CD4-positive, CD25-positive, alpha-beta regulatory T cell (primary cell): ENCODE measurements at regions not wholly inside any gene's neighbourhood (a gene's known extent, or its start where the extent isn't known, plus 50 kb on each side); places are given as distances from the start of the nearest gene placed in this dataset.

Source experiments
- ATAC-seq, 2 donors: fragments of 150-1000 bp; cut with Tn5 transposase; one replicate each; pipeline ENCODE4 v1.10.0; 2021; ENCODE audit warnings: low read depth in 2 of 2, moderate number of reproducible peaks in 2 of 2, moderate library complexity in 1 of 2
- DNase-seq, 3 donors: peaks; one replicate each; pipeline versions ENCODE4 v3.0.0 to v3.0.0-alpha.2; 2012 to 2022; ENCODE audit warnings: mixed read lengths in 1 of 3
- H3K27ac ChIP-seq: one replicate; pipeline ENCODE4 v1.7.0; 2013; ENCODE audit warnings: mild to moderate bottlenecking, low read length; ENCODE audit not compliant: insufficient read depth, poor library complexity, severe bottlenecking
- H3K27me3 ChIP-seq: one replicate; pipeline ENCODE4 v1.7.0; 2013; ENCODE audit warnings: low read length; ENCODE audit not compliant: control insufficient read depth, insufficient read depth
- H3K36me3 ChIP-seq: one replicate; pipeline ENCODE4 v1.7.0; 2013; ENCODE audit warnings: mild to moderate bottlenecking, low read length, moderate library complexity; ENCODE audit not compliant: control insufficient read depth, insufficient read depth
- H3K4me1 ChIP-seq: 2 replicates; pipeline ENCODE4 v1.7.0; 2013; ENCODE audit warnings: mild to moderate bottlenecking, low read length; ENCODE audit not compliant: insufficient read depth, control insufficient read depth, poor library complexity, severe bottlenecking
- H3K4me3 ChIP-seq: one replicate; pipeline ENCODE4 v1.7.0; 2013; ENCODE audit warnings: low read depth, mild to moderate bottlenecking, low read length, moderate library complexity
- H3K9me3 ChIP-seq, 2 experiments: 1 replicate in 1 of 2; 2 replicates in 1 of 2; pipeline ENCODE4 v1.7.0; 2013; ENCODE audit warnings: low read length in 2 of 2, mild to moderate bottlenecking in 1 of 2, moderate library complexity in 1 of 2; ENCODE audit not compliant: control insufficient read depth in 2 of 2
- H3K27ac Mint-ChIP-seq, 3 donors: one replicate each; pipeline ENCODE4 v1.8.0; 2020 to 2022; ENCODE audit warnings: mild to moderate bottlenecking in 3 of 3, mixed read lengths in 3 of 3, moderate library complexity in 2 of 3
- H3K27me3 Mint-ChIP-seq: one replicate; pipeline ENCODE4 v1.8.0; 2022; ENCODE audit warnings: mild to moderate bottlenecking, mixed read lengths
- H3K36me3 Mint-ChIP-seq: one replicate; pipeline ENCODE4 v1.8.0; 2020; ENCODE audit warnings: mixed read lengths
- H3K4me1 Mint-ChIP-seq, 4 donors: one replicate each; pipeline ENCODE4 v1.8.0; 2020 to 2022; ENCODE audit warnings: mixed read lengths in 4 of 4, mild to moderate bottlenecking in 1 of 4
- H3K4me3 Mint-ChIP-seq, 4 donors: one replicate each; pipeline ENCODE4 v1.8.0; 2020 to 2022; ENCODE audit warnings: mild to moderate bottlenecking in 4 of 4, mixed read lengths in 4 of 4, moderate library complexity in 3 of 4
- H3K9me3 Mint-ChIP-seq, 7 donors: one replicate each; pipeline ENCODE4 v1.8.0; 2020 to 2022; ENCODE audit warnings: mixed read lengths in 7 of 7, mild to moderate bottlenecking in 3 of 7, moderate library complexity in 2 of 7

DNA sequence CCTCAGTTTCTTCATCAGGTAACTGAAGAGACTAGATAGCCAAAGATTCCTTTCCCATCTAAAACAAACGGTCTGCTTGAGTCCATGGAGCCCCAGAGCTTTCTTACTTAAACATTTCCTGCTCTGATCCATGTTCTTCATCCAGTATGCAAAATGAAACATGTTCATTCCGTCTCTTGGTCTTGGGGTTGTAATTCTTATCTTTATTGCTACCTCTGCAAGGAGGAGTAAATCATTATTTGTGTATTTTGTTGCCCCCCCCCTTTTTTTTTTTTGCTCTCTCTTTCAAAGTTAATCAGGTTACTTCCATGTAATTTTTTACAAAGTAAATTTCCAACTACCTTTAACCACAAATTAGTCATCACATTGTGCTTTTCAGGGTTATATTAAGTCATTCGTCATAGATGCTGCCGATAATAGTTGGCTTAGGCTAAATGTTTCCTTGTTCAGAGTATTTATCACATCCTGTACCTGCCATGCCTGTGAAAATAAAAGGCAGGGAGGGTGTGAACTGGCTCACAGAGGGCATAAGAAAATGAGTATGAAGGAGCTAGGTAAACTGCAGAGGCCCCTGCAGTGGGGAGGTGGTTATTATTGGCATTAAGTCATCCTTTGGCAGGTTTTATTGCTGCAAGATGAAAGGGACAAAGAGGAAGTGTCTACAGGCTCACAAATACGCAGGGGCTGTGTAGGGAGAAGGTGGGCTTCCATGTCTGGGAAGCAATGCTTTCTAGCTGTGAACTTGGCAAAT lies 76.7 kb upstream of the HS3ST1 start:
- H3K4me1 ChIP-seq: peaks cover 4% of the 10 kb centered on the region
- H3K36me3 Mint-ChIP-seq: peaks cover 3% of the 10 kb centered on the region
- peak in 1 of 3 donors; percentile 57 for DNase-seq
- H3K27ac Mint-ChIP-seq: peak overlapping the region in 1 of 3 donors; percentile 45
- H3K4me1 Mint-ChIP-seq: peaks cover 0 to 17% (median 8%) of the 10 kb centered on the region in 4 donors
- H3K27me3 ChIP-seq: no peaks in the 10 kb centered on the region
- peak; percentile 77 to 82 for ATAC-seq
- H3K27me3 Mint-ChIP-seq: peaks cover 7% of the 10 kb centered on the region
- no peak overlapping the region for H3K4me3 Mint-ChIP-seq
- no peak overlapping the region for H3K27ac ChIP-seq
- no peak overlapping the region for H3K4me3 ChIP-seq
- H3K36me3 ChIP-seq: no peaks in the 10 kb centered on the region
- no peaks in the 10 kb centered on the region for H3K9me3 ChIP-seq
- H3K9me3 Mint-ChIP-seq: peaks cover 0 to 11% (median 3%) of the 10 kb centered on the region in 7 donors

DNA sequence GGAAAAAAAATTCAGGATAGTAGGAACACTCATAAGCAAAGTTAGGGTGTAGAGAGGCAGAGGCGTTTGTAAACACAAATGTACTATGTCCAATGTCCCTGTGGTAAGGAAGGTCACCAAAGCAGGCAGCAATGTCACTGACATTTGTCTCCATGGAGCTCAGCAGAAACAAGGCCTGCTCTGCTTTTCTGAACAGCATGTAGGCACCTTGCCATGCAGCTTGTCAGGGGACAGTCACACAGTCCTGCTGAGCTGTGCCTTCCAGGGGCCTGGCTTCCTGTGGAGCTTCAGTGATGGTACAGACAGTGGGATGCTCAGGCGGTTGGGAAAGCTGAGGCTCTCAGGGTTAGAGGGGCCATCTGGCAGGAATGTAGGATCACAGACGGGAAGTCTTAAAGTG lies 74.5 kb upstream of the HS3ST1 start:
- Histone ChIP-seq H3K4me3 (no peak overlapping the region), H3K9me3 (no peaks in the 10 kb centered on the region), H3K27ac (no peak overlapping the region), H3K36me3 (no peaks in the 10 kb centered on the region), H3K4me1 (peaks cover 4% of the 10 kb centered on the region), H3K27me3 (no peaks in the 10 kb centered on the region)
- Mint-ChIP-seq H3K4me3 (peak overlapping the region in 1 of 4 donors; percentile 13), H3K27me3 (no peaks in the 10 kb centered on the region), H3K4me1 (peaks cover 0 to 17% (median 8%) of the 10 kb centered on the region in 4 donors), H3K36me3 (no peaks in the 10 kb centered on the region), H3K27ac (no peak overlapping the region), H3K9me3 (peaks cover 0 to 10% (median 3%) of the 10 kb centered on the region in 7 donors)
- ATAC-seq (no peak), DNase-seq (no peak)

DNA sequence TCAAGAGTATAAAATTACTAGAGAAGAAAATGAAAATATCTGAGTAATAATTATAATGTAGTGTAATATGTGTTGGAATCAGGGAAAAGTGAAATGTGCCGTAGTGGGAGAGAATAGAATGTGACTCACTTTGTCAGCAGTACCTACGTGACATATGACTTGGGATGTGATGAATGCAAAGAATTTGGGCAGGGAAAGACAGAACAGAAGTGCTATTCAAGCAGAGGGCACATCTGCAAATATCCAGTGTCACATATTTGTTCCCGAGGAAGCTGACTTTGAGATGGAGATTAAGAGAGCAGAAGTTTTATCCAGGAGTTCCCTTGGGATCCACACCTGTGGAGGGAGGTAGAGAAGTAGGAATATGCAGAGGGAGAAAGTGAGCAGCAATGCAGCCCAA lies 69.3 kb upstream of the HS3ST1 start:
- Histone ChIP-seq H3K4me1 (no peaks in the 10 kb centered on the region), H3K27me3 (no peaks in the 10 kb centered on the region), H3K36me3 (no peaks in the 10 kb centered on the region), H3K9me3 (no peaks in the 10 kb centered on the region), H3K27ac (no peak overlapping the region), H3K4me3 (no peak overlapping the region)
- Mint-ChIP-seq H3K36me3 (no peaks in the 10 kb centered on the region), H3K27me3 (peaks cover 7% of the 10 kb centered on the region), H3K9me3 (peaks cover 0 to 9% (median 3%) of the 10 kb centered on the region in 7 donors), H3K4me1 (peaks cover 0 to 14% (median 1%) of the 10 kb centered on the region in 4 donors), H3K27ac (no peak overlapping the region), H3K4me3 (no peak overlapping the region)
- ATAC-seq (no peak), DNase-seq (no peak)

DNA sequence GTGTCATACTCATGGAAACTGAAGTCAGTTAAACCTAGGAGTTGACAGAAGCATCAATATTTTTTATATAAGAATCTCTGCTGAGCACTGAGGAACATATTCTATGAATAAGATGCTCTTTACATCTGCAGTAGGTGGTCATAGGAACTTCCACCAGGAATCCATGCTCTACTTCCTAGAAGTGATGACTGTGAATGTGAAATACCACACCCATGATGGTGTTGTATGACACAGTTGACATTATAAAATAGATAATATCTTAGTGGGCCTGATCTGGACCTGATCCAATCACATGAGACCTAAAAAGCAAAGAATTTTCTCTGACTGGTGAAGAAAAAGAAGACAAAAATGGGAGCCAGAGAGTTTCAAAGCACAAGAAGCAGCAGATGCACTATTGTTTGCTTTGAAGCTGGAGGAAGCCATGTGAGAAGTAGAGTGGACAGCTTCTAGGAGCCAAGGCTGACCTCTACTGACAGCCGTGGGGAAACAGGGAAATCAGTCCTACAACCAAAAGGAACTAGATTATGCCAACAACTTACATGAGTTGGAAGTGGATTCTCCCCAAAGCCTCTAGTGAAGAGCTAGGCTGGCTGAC lies 68.6 kb upstream of the HS3ST1 start:
- peak in 1 of 2 donors; percentile 61 for ATAC-seq
- peaks cover 0 to 7% (median 3%) of the 10 kb centered on the region in 7 donors for H3K9me3 Mint-ChIP-seq
- no peaks in the 10 kb centered on the region for H3K36me3 Mint-ChIP-seq

DNA sequence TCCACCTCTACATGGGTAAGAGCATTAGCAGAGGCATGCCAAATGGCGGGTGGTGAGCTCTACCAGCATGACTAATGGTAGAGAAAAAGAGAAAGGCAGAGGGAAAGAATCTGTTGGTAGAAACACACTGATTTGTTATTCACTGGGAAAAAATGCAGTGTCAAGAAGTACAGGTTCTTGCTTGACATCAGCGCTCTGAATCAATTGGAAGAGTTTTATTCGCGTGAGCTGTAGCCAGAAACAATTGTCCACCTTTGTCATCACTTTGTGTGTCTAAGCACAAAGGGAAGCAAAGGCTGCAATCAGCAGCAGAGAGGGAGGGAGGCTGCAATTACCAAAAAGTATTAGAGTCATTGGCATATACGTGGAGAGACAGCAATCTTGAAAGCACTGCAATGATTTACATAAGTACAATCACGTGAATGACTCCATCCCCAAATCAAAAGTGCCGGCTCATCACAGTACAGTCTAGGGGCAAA lies 67.7 kb upstream of the HS3ST1 start:
- H3K36me3 ChIP-seq: no peaks in the 10 kb centered on the region
- H3K27me3 Mint-ChIP-seq: peaks cover 7% of the 10 kb centered on the region
- no peak overlapping the region for H3K4me3 ChIP-seq
- no peak for ATAC-seq
- peaks cover 0 to 4% (median 2%) of the 10 kb centered on the region in 7 donors for H3K9me3 Mint-ChIP-seq
- no peaks in the 10 kb centered on the region for H3K4me1 ChIP-seq
- no peak overlapping the region for H3K27ac Mint-ChIP-seq
- DNase-seq: peak in 1 of 3 donors; percentile 24
- H3K4me3 Mint-ChIP-seq: no peak overlapping the region
- H3K27me3 ChIP-seq: no peaks in the 10 kb centered on the region
- peaks cover 0 to 13% (median 1%) of the 10 kb centered on the region in 4 donors for H3K4me1 Mint-ChIP-seq
- no peak overlapping the region for H3K27ac ChIP-seq
- no peaks in the 10 kb centered on the region for H3K36me3 Mint-ChIP-seq
- no peaks in the 10 kb centered on the region for H3K9me3 ChIP-seq

More for the DNA sequence above, 68.6 kb upstream of the HS3ST1 start:
- Histone ChIP-seq H3K4me3 (no peak overlapping the region), H3K27me3 (no peaks in the 10 kb centered on the region), H3K27ac (no peak overlapping the region), H3K36me3 (no peaks in the 10 kb centered on the region), H3K9me3 (no peaks in the 10 kb centered on the region), H3K4me1 (no peaks in the 10 kb centered on the region)
- Mint-ChIP-seq H3K27ac (no peak overlapping the region), H3K27me3 (peaks cover 7% of the 10 kb centered on the region), H3K4me1 (peaks cover 0 to 13% (median 1%) of the 10 kb centered on the region in 4 donors), H3K4me3 (peak overlapping the region in 1 of 4 donors; percentile 13)
- peak in 1 of 3 donors; percentile 52 for DNase-seq

DNA sequence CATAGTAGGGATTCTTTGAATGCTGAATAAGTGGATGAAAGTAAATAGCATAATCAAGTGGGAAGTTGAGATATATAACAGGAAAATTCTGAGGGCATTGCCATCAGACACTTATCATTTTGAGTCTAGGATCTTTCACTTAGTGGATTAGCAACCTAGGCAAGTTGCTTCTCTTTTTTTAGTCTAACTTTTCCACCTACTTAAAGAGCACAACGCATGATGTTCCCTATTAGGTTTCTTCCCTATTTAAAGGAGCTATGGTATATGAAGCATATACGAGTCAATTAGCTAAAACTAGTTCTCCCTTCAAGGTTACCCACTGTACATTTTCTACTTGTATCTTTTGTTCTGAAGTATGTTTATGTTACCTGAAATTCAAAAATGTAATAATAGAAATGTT lies 67.1 kb upstream of the HS3ST1 start:
- no peaks in the 10 kb centered on the region for H3K9me3 ChIP-seq
- H3K36me3 Mint-ChIP-seq: no peaks in the 10 kb centered on the region
- peaks cover 0 to 4% (median 0%) of the 10 kb centered on the region in 7 donors for H3K9me3 Mint-ChIP-seq
- H3K4me1 Mint-ChIP-seq: peaks cover 0 to 13% (median 1%) of the 10 kb centered on the region in 4 donors
- no peaks in the 10 kb centered on the region for H3K36me3 ChIP-seq
- no peak overlapping the region for H3K27ac ChIP-seq
- H3K27ac Mint-ChIP-seq: no peak overlapping the region
- peaks cover 7% of the 10 kb centered on the region for H3K27me3 Mint-ChIP-seq
- H3K27me3 ChIP-seq: no peaks in the 10 kb centered on the region
- no peak for ATAC-seq
- no peak overlapping the region for H3K4me3 Mint-ChIP-seq
- H3K4me3 ChIP-seq: no peak overlapping the region
- H3K4me1 ChIP-seq: no peaks in the 10 kb centered on the region
- no peak for DNase-seq

DNA sequence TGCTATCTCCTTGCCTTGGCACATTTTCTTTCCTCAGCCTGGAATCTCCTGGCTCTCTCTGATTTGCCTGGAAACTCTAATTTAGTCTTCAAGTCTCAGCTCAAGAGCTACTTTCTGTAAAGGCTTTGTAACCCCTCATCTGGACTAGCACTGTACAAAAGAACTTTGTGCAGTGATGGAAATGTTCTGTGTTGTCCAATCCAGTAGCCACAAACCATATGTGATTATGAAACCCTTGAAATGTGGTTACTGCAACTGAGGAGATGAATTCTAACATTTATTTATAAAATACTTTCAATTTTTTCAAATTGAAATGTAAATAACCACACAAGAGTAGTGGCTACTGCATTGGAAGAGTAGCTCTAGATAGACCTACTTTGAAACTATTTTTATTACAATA lies 66.6 kb upstream of the HS3ST1 start:
- H3K9me3 Mint-ChIP-seq: peaks cover 0 to 4% (median 0%) of the 10 kb centered on the region in 7 donors

More for the DNA sequence above, 66.6 kb upstream of the HS3ST1 start:
- Histone ChIP-seq H3K27ac (no peak overlapping the region), H3K4me3 (no peak overlapping the region), H3K27me3 (no peaks in the 10 kb centered on the region), H3K4me1 (no peaks in the 10 kb centered on the region), H3K36me3 (no peaks in the 10 kb centered on the region), H3K9me3 (no peaks in the 10 kb centered on the region)
- DNase-seq: no peak
- Mint-ChIP-seq H3K4me3 (no peak overlapping the region), H3K27me3 (peaks cover 7% of the 10 kb centered on the region), H3K27ac (no peak overlapping the region), H3K36me3 (no peaks in the 10 kb centered on the region), H3K4me1 (peaks cover 0 to 13% (median 1%) of the 10 kb centered on the region in 4 donors)
- no peak for ATAC-seq
